H1 (cell line): ENCODE measurements at regions not wholly inside any gene's neighbourhood (a gene's known extent, or its start where the extent isn't known, plus 50 kb on each side); places are given as distances from the start of the nearest gene placed in this dataset.

Source experiments
- CTCF ChIA-PET: fragments of 300-600 bp; sonication (Branson Sonifier 250); formaldehyde crosslinking; loops from one replicate; lab custom pipeline; 2021; ENCODE audit not compliant: partially characterized antibody; lab: Charles Lee
- POLR2A ChIA-PET: fragments of 300-600 bp; sonication (Branson Sonifier 250); formaldehyde crosslinking; loops from one replicate; lab custom pipeline; 2021; ENCODE audit warnings: inconsistent platforms; ENCODE audit not compliant: partially characterized antibody; lab: Charles Lee
- DNase-seq, 2 experiments: peaks; one replicate each; pipeline versions ENCODE4 v3.0.0 to v3.0.0-alpha.2; 2010 to 2022; ENCODE audit warnings: low spot score in 2 of 2, low read depth in 1 of 2, mixed read lengths in 1 of 2
- FAIRE-seq: peaks from 2 replicates; lab custom pipeline; 2011; peaks lifted over from hg19 to GRCh38; lab: Jason Lieb, UNC
- H2AFZ ChIP-seq: 2 replicates; pipeline ENCODE4 v1.8.1; 2012; ENCODE audit warnings: low read length, inconsistent platforms
- H2AK5ac ChIP-seq: 2 replicates; pipeline ENCODE4 v1.6.1; 2013; ENCODE audit warnings: low read depth, low read length
- H2BK120ac ChIP-seq: replicated peaks from 2 replicates; pipeline ENCODE3; 2013; ENCODE audit warnings: low read depth, low read length, inconsistent platforms
- H2BK12ac ChIP-seq: 2 replicates; pipeline ENCODE4 v1.6.1; 2013; ENCODE audit warnings: low read depth, low read length
- H2BK15ac ChIP-seq: 2 replicates; pipeline ENCODE4 v1.6.1; 2013; ENCODE audit warnings: low read length
- H2BK20ac ChIP-seq: 2 replicates; pipeline ENCODE4 v1.6.1; 2013; ENCODE audit warnings: low read length
- H2BK5ac ChIP-seq: 2 replicates; pipeline ENCODE4 v1.6.1; 2013; ENCODE audit warnings: low read depth, low read length
- H3K14ac ChIP-seq: 2 replicates; pipeline ENCODE4 v1.6.1; 2013; ENCODE audit warnings: inconsistent platforms; ENCODE audit not compliant: insufficient read length
- H3K18ac ChIP-seq: 2 replicates; pipeline ENCODE4 v1.6.1; 2013; ENCODE audit warnings: low read length; ENCODE audit errors: extremely low read depth
- H3K23ac ChIP-seq: 2 replicates; pipeline ENCODE4 v1.6.1; 2013; ENCODE audit warnings: inconsistent platforms; ENCODE audit not compliant: insufficient read length
- H3K23me2 ChIP-seq: 2 replicates; pipeline ENCODE4 v1.6.1; 2013; ENCODE audit warnings: low read depth, low read length
- H3K27ac ChIP-seq: 2 replicates; pipeline ENCODE4 v1.6.1; 2011; ENCODE audit warnings: low read depth, low read length, inconsistent platforms
- H3K27me3 ChIP-seq, 4 experiments: replicated peaks in 1 of 4; 1 replicate in 1 of 4; 2 replicates in 3 of 4; pipeline versions ENCODE4 v1.6.1 to v1.8.1; 2011 to 2013; ENCODE audit warnings: low read length in 3 of 4, mild to moderate bottlenecking in 3 of 4, inconsistent platforms in 2 of 4, mixed read lengths in 2 of 4, moderate library complexity in 1 of 4; ENCODE audit not compliant: control insufficient read depth in 3 of 4, insufficient read depth in 3 of 4; ENCODE audit errors: extremely low read depth in 1 of 4
- H3K36me3 ChIP-seq, 4 experiments: 2 replicates each; pipeline versions ENCODE4 v1.6.1 to v1.8.1; 2011 to 2013; ENCODE audit warnings: mild to moderate bottlenecking in 4 of 4, low read length in 3 of 4, moderate library complexity in 2 of 4, control low read depth in 1 of 4, inconsistent platforms in 1 of 4; ENCODE audit not compliant: insufficient read depth in 4 of 4, control insufficient read depth in 2 of 4
- H3K4ac ChIP-seq: replicated peaks from 2 replicates; pipeline ENCODE3; 2013; ENCODE audit warnings: low read length, low read depth, mixed read lengths, inconsistent platforms; ENCODE audit not compliant: insufficient read length
- H3K4me1 ChIP-seq, 4 experiments: replicated peaks in 1 of 4; 1 replicate in 1 of 4; 2 replicates in 3 of 4; pipeline versions ENCODE4 v1.6.1 to v1.8.1; 2011 to 2013; ENCODE audit warnings: low read length in 3 of 4, inconsistent platforms in 2 of 4, mixed read lengths in 1 of 4; ENCODE audit not compliant: insufficient read depth in 4 of 4, control insufficient read depth in 3 of 4
- H3K4me2 ChIP-seq, 2 experiments: 2 replicates each; pipeline versions ENCODE4 v1.6.1 to v1.8.1; 2011 to 2013; ENCODE audit warnings: low read depth in 2 of 2, low read length in 2 of 2, control low read depth in 1 of 2, inconsistent platforms in 1 of 2, mild to moderate bottlenecking in 1 of 2; ENCODE audit not compliant: insufficient read depth in 1 of 2
- H3K4me3 ChIP-seq, 4 experiments: fragments of 200-600, 300-600 bp in 1 of 4; sonication (generic), shearing (Covaris generic), sonication (Bioruptor Twin) in 1 of 4; 2 replicates each; pipeline versions ENCODE4 v1.5.1 to v1.8.1; 2011 to 2016; ENCODE audit warnings: low read length in 4 of 4, low read depth in 3 of 4, control low read depth in 2 of 4, inconsistent platforms in 2 of 4, mild to moderate bottlenecking in 2 of 4, mixed read lengths in 1 of 4, moderate library complexity in 1 of 4; ENCODE audit not compliant: insufficient read depth in 2 of 4; ENCODE audit errors: extremely low read depth in 1 of 4
- H3K56ac ChIP-seq: replicated peaks from 2 replicates; pipeline ENCODE3; 2013; ENCODE audit warnings: low read depth, mild to moderate bottlenecking, mixed read lengths, low read length, inconsistent platforms; ENCODE audit not compliant: insufficient read length
- H3K79me1 ChIP-seq: 2 replicates; pipeline ENCODE4 v1.6.1; 2013; ENCODE audit warnings: low read depth, low read length, control low read depth
- H3K79me2 ChIP-seq, 2 experiments: 2 replicates each; pipeline versions ENCODE4 v1.6.1 to v1.8.1; 2012 to 2013; ENCODE audit warnings: low read length in 2 of 2, mild to moderate bottlenecking in 2 of 2, inconsistent platforms in 1 of 2; ENCODE audit not compliant: insufficient read depth in 2 of 2, control insufficient read depth in 1 of 2
- H3K9ac ChIP-seq, 4 experiments: replicated peaks in 1 of 4; 1 replicate in 1 of 4; 2 replicates in 3 of 4; pipeline versions ENCODE4 v1.6.1 to v1.8.1; 2011 to 2013; ENCODE audit warnings: low read depth in 3 of 4, low read length in 3 of 4, control low read depth in 2 of 4, mild to moderate bottlenecking in 2 of 4, moderate library complexity in 2 of 4, inconsistent platforms in 1 of 4; ENCODE audit errors: extremely low read depth in 1 of 4
- H3K9me3 ChIP-seq, 2 experiments: 2 replicates each; pipeline versions ENCODE4 v1.6.1 to v1.8.1; 2012 to 2013; ENCODE audit warnings: mild to moderate bottlenecking in 2 of 2, moderate library complexity in 2 of 2, control low read depth in 1 of 2, inconsistent platforms in 1 of 2, low read depth in 1 of 2, low read length in 1 of 2, mixed read lengths in 1 of 2; ENCODE audit not compliant: insufficient read depth in 2 of 2
- H4K20me1 ChIP-seq, 2 experiments: replicated peaks in 1 of 2; 2 replicates each; pipeline versions ENCODE3 to v1.8.1; 2011 to 2013; ENCODE audit warnings: inconsistent platforms in 2 of 2, low read length in 2 of 2, mild to moderate bottlenecking in 1 of 2; ENCODE audit not compliant: insufficient read depth in 2 of 2, control insufficient read depth in 1 of 2
- H4K5ac ChIP-seq: 2 replicates; pipeline ENCODE4 v1.6.1; 2013; ENCODE audit warnings: low read length, low read depth, mixed read lengths, inconsistent platforms; ENCODE audit not compliant: insufficient read length
- H4K8ac ChIP-seq: 2 replicates; pipeline ENCODE4 v1.8.0; 2013; ENCODE audit warnings: mild to moderate bottlenecking, moderate library complexity, low read length, inconsistent platforms; ENCODE audit not compliant: insufficient read depth; ENCODE audit errors: extremely low read depth
- H4K91ac ChIP-seq: replicated peaks from 2 replicates; pipeline ENCODE3; 2013; ENCODE audit warnings: low read length, mixed read lengths, inconsistent platforms; ENCODE audit not compliant: insufficient read length
- BCL11A ChIP-seq, 2 experiments: IDR thresholded peaks; one replicate each; pipeline ENCODE4 v1.6.1; 2011; ENCODE audit warnings: low read depth in 2 of 2, low read length in 2 of 2, mild to moderate bottlenecking in 2 of 2
- CHD1 ChIP-seq: IDR thresholded peaks from 2 replicates; pipeline ENCODE4 v1.6.1; 2012; ENCODE audit warnings: low read depth, low read length, improper control_type of control experiment
- EP300 ChIP-seq, 2 experiments: IDR thresholded peaks; 1 replicate in 1 of 2; 2 replicates in 1 of 2; pipeline ENCODE4 v1.6.1; 2011 to 2012; ENCODE audit warnings: low read depth in 2 of 2, low read length in 2 of 2, mild to moderate bottlenecking in 2 of 2, borderline replicate concordance in 1 of 2, inconsistent platforms in 1 of 2, moderate library complexity in 1 of 2
- HDAC6 ChIP-seq: IDR thresholded peaks from one replicate; pipeline ENCODE4 v1.7.1; 2012; ENCODE audit warnings: low read depth, mild to moderate bottlenecking, inconsistent platforms, low read length, moderate library complexity
- NRF1 ChIP-seq: IDR thresholded peaks from 2 replicates; pipeline ENCODE4 v1.6.1; 2011; ENCODE audit warnings: mild to moderate bottlenecking, low read depth, low read length, improper control_type of control experiment
- PHF8 ChIP-seq: fragments of 200-600 bp; sonication (generic); conservative IDR thresholded peaks from 2 replicates; pipeline ENCODE4 v1.7.1; 2012; ENCODE audit warnings: low read depth, mild to moderate bottlenecking, inconsistent platforms, low read length, moderate library complexity
- SIX5 ChIP-seq: IDR thresholded peaks from 2 replicates; pipeline ENCODE4 v1.6.1; 2011; ENCODE audit warnings: mild to moderate bottlenecking, low read depth, low read length
- SP4 ChIP-seq: IDR thresholded peaks from 2 replicates; pipeline ENCODE4 v1.6.1; 2012; ENCODE audit warnings: low read length, inconsistent platforms
- TAF7 ChIP-seq: optimal IDR thresholded peaks from 2 replicates; pipeline ENCODE3; 2011; ENCODE audit warnings: low read depth, mild to moderate bottlenecking, inconsistent platforms, low read length, moderate library complexity, borderline replicate concordance
- TCF12 ChIP-seq: IDR thresholded peaks from 2 replicates; pipeline ENCODE4 v1.6.1; 2011; ENCODE audit warnings: low read depth, mild to moderate bottlenecking, low read length
- YY1 ChIP-seq: IDR thresholded peaks from 2 replicates; pipeline ENCODE4 v1.6.1; 2011; ENCODE audit warnings: low read depth, mild to moderate bottlenecking, low read length
- WGBS, 2 experiments: shearing (Covaris generic) in 1 of 2; methylation state at CpG; one replicate each; pipeline versions ENCODE4 v1.1.6 to v1.1.7; 2013 to 2015; ENCODE audit warnings: low lambda C conversion rate in 2 of 2, mixed read lengths in 2 of 2, inconsistent platforms in 1 of 2, low coverage in 1 of 2, missing lambda C conversion rate in 1 of 2; ENCODE audit not compliant: insufficient replicate concordance in 2 of 2, insufficient coverage in 1 of 2, insufficient read length in 1 of 2; ENCODE audit errors: extremely low coverage in 1 of 2, missing lambda C conversion rate in 1 of 2; 5-methylcytosine and 5-hydroxymethylcytosine counted together
- TF ChIP-seq, protein P1 (sequence below): IDR thresholded peaks from 2 replicates; pipeline ENCODE4 v1.6.1; 2012; ENCODE audit warnings: inconsistent platforms

DNA sequence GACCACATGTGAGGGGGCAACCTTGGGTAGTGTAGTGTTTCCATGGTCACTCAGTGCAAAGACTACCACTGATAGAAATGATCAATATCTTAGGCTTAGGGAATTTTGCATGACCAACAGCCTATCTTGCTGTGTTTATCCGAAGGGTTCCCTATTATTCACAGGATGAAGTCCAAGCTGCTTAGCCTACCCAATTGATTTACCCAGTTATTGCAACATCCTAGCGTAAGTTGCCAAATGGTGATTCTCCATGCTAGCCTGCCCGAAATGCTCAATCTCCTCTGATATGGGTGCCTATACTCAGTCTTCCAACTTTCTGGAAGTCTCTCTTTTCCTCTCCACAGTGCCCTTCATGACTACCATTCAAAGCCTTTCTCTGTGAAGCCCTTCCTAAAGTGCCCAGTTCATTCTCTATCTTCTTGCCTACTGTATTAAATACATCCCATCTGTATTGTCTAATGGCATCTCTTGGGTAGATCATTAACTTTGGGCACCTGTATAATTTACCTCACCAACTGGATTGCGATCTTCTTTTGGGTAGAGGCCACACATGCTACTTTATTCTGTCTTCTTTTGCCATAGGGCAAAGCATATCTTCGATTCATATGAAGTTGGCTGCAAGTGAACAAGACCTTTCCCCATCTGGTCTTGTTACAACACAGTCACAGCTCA, 240.5 kb downstream of the CLIC5 start:
- Histone ChIP-seq H3K18ac (no peak overlapping the region), H4K20me1 (no peaks in the 10 kb centered on the region), H2BK12ac (no peak overlapping the region), H3K23me2 (no peaks in the 10 kb centered on the region), H3K4ac (no peak overlapping the region), H3K27ac (no peak overlapping the region), H2BK15ac (no peak overlapping the region), H3K23ac (no peak overlapping the region), H2BK20ac (no peak overlapping the region), H3K9me3 (no peaks in the 10 kb centered on the region), H4K91ac (no peak overlapping the region), H4K5ac (no peak overlapping the region), H4K8ac (no peak overlapping the region), H2AK5ac (no peak overlapping the region), H3K79me1 (no peaks in the 10 kb centered on the region), H3K36me3 (no peaks in the 10 kb centered on the region), H2AFZ (no peak overlapping the region), H3K4me2 (no peak overlapping the region), H3K14ac (no peak overlapping the region), H3K27me3 (no peaks in the 10 kb centered on the region), H3K9ac (no peak overlapping the region), H2BK120ac (no peak overlapping the region), H3K4me1 (no peaks in the 10 kb centered on the region), H2BK5ac (no peak overlapping the region), H3K56ac (no peak overlapping the region), H3K4me3 (no peak overlapping the region), H3K79me2 (no peaks in the 10 kb centered on the region)
- FAIRE-seq: no peak
- ChIA-PET POLR2A (no interaction called here), CTCF (interaction anchor here (1.4 kb wide), 1 partner anchor 20 kb away, joined by 4 read pairs; no protein-coding TSS in a partner anchor)
- TF ChIP-seq TCF12 (no peak), CHD1 (no peak), SIX5 (no peak), NRF1 (no peak), HDAC6 (no peak), YY1 (no peak), SP4 (no peak), BCL11A (IDR thresholded peaks at IDR 0.05; ENCODE audit: low read depth in 2 of 2, low read length in 2 of 2) (no peak), PHF8 (no peak), EP300 (IDR thresholded peaks at IDR 0.05; ENCODE audit: borderline replicate concordance in 1 of 2, low read depth in 2 of 2, low read length in 2 of 2) (no peak), TAF7 (no peak)
- TF ChIP-seq, protein P1, sequence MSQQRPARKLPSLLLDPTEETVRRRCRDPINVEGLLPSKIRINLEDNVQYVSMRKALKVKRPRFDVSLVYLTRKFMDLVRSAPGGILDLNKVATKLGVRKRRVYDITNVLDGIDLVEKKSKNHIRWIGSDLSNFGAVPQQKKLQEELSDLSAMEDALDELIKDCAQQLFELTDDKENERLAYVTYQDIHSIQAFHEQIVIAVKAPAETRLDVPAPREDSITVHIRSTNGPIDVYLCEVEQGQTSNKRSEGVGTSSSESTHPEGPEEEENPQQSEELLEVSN: no peak
- no peak for DNase-seq
- WGBS, 2 experiments: 85% methylated on average over 5 of the region's 5 CpGs; no CpG with 5 or more reads in 1 of the 2 experiments
